Epidermal melanocyte (primary cell): ENCODE measurements at regions not wholly inside any gene's neighbourhood (a gene's known extent, or its start where the extent isn't known, plus 50 kb on each side); places are given as distances from the start of the nearest gene placed in this dataset.
"Not testable (repeated sequence)": the region's sequence is repeated elsewhere in the genome, so short reads cannot be mapped to it uniquely, and the experiment has no call there.

Source experiments
- DNase-seq: peaks from one replicate; pipeline ENCODE4 v3.0.0; 2011; ENCODE audit warnings: low spot score; ENCODE audit not compliant: insufficient read length

GRCh38 chr3:127520993-127521392 lies 69.5 kb downstream of the TPRA1 start:
- DNase-seq, result no peak

GRCh38 chr3:127518456-127519081 lies 72.0 kb downstream of the TPRA1 start:
- no peak for DNase-seq

GRCh38 chr3:127512256-127512655 lies 78.3 kb downstream of the TPRA1 start:
- DNase-seq, result no peak

DNA sequence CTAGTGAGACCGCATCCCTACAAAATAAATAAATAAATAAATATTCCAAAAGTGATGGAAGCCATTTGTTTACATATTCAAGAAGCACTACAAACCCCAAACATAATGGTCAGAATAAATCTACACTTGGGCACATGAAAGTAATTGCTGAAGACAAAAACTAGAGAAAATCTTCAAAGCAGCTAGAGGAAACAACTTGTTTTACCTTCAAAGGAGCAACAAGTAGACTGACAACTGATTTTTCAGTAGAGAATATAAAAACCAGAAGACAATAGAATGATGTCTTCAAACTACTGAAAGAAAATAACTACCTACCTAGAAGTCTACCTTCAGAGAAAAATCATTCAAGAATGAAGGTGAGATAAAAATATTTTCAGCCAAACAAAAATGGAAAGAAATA lies 89.4 kb downstream of the TPRA1 start:
- DNase-seq, result no peak

- DNase-seq, result no peak
Observed at GRCh38 chr3:127497676-127498075, 92.9 kb downstream of the TPRA1 start.

DNA sequence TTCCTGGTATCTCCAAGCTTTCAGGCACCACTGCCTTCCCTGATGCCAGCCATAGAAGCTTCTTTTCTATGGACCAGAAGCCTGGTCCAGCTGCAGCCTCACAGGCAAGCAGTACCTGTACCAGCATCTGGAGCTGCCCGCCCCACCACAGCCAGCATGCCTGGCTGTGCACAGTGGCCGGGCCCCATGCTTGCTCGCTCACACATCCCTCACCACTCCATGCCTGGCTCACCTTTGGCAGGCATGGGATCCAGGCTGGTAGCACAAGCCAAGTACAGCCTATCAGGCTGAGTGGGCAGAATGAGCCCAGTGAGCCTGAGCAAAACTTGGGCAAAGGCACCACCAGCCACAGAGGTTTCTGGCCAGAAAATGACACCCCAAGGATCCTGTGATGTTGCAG lies 93.4 kb downstream of the TPRA1 start:
- no peak for DNase-seq

GRCh38 chr3:127495821-127496655 lies 94.5 kb downstream of the TPRA1 start:
- DNase-seq, result no peak

DNA sequence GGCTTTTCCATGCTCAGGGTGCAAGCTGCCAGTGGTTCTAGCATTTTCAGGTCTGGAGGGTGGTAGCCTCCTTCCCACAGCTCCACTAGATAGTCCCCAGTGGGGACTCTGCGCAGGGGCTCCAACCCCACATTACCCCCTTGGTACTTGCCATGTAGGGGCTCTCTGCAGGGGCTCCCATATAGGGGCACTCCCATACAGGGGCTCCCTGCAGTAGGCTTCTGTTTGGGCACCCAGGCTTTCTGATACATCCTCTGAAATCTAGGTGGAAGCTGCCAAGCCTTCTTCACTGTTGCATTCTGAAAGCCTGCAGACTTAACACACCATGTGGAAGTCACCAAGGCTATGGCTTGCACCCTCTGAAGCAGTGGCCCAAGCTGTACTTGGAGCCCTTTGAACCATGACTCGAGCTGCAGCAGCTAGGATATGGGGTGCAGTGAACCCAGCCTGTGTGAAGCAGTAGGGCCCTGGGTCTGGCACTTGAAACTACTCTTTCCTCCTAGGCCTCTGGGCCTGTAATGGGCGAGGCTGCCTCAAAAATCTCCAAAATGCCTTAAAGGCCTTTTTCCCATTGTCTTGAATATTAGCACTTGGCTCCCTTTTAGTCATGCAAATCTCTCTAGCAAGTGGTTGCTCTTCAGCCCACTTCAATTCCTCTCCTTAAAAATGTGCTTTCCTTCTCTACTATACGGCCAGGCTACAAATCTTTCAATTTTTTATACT lies 96.4 kb downstream of the TPRA1 start:
- no peak for DNase-seq

- no peak for DNase-seq
Observed at GRCh38 chr3:127492426-127492825, 98.1 kb downstream of the TPRA1 start.

- DNase-seq, result no peak
Observed at GRCh38 chr3:127491909-127492308, 98.6 kb downstream of the TPRA1 start.

DNA sequence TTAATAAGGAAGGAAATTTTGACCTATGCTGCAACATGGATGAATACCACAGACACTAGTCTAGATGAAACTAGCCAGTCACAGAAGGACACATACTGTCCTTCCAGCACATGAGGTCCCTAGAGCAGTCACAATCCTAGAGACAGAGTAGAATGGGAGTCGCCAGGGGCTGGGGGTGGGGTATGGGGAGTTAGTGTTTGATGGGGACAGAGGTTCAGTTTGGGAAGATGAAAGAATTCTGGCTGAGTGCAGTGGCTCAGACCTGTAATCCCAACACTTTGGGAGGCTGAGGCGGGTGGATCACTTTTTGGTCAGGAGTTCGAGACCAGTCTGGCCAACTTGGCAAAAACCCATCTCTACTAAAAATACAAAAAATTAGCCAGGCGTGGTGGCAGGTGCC lies 99.2 kb downstream of the TPRA1 start:
- DNase-seq, result no peak

DNA sequence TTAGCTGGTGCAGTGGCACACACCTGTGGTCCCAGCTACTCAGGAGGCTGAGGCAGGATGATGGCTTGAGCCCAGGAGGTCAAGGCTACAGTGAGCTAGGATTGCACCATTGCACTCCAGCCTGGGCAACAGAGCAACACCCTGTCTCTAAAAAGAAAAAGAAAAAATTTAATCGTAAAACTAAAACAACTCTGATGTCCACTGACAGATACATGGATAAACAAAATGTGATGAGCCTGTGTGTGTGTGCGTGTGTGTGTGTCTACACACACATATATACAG lies 99.6 kb downstream of the TPRA1 start:
- not testable (repeated sequence) for DNase-seq

- no peak for DNase-seq
Observed at GRCh38 chr3:127490271-127491023, 100.1 kb downstream of the TPRA1 start.

- no peak for DNase-seq
Observed at GRCh38 chr3:127489357-127489756, 101.2 kb downstream of the TPRA1 start.

- no peak for DNase-seq
Observed at GRCh38 chr3:127488740-127489139, 101.8 kb downstream of the TPRA1 start.

DNA sequence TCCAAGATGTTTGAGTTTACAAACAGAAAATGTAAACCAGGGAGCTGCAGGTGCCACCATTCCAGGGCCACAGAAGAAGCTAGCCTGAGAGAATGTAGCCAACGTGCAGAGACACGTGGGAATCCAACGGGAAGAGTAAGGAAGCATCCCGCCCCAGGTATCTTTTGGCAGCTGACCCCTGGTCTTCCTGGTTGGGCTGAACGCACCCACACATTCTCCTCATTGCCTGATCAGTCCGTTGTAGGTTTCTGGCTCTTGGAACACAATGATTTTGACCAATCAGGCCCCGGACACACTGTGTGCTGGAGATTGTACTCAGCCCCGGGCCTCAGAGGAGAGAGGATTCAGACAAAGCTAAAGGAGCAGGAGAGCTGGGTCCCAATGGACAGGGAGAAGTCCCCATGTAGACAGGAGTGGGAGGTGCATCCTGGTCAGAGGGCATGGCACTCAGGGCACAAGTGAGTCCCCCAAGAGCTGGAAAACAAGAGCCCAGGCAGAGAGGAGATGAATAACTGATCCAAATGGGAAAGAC lies 102.3 kb downstream of the TPRA1 start:
- DNase-seq, result no peak

DNA sequence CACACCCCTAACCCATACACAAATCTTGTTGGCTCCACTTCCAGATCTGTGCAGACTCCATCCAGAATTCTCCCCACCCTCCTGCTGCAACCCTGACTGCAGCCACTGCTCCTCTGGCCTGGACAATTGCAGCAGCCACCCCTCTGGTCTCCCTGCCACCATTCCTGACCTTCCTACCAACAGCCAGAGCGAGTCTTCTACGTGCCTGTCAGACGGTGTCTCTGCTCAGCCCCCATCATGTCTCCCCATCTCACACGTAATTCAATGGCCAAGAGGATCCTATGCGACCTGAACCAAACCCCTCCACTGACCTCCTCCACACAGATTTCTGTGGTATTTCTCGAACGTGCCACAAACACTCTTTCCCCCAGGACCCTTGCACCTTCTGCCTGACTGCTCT lies 103.3 kb downstream of the TPRA1 start:
- no peak for DNase-seq

GRCh38 chr3:127486321-127486944 lies 104.1 kb downstream of the TPRA1 start:
- no peak for DNase-seq

DNA sequence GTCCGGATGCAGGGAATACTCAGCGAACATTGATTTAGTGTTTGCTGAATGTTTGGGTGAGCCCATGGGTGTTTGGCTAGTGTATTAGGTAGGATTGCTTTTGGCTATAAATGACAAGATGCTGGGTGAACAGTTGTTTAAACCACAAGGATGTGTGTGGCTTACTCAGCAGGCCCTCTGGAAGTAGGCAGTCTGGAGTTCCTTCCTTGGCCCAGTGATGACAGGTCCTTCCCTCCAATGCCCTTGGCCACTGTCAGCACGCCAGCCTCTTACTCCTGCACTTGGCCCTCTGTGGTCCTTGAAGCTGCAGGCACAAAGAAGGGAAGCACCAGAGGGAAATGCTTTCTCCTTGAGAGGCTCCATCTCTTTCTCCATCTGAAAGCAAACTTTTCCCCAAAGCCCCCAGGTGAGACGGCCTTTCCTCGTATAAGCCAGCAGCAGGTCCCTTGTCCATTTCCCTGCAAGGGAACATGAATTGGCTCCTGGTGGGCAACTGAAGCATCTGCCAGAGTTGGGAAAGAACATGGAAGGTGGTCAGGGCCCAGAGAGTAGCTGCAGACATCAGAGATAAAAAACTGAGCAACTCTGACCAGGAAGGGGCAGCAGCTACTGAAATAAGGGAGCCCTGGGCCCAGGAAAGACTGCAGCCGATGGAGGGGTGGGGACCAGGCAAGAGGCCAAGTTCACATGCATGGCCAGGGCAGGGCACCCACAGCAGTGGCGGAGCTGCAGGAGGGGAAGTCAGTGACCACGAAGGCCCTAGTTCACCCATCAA lies 105.0 kb downstream of the TPRA1 start:
- no peak for DNase-seq

DNA sequence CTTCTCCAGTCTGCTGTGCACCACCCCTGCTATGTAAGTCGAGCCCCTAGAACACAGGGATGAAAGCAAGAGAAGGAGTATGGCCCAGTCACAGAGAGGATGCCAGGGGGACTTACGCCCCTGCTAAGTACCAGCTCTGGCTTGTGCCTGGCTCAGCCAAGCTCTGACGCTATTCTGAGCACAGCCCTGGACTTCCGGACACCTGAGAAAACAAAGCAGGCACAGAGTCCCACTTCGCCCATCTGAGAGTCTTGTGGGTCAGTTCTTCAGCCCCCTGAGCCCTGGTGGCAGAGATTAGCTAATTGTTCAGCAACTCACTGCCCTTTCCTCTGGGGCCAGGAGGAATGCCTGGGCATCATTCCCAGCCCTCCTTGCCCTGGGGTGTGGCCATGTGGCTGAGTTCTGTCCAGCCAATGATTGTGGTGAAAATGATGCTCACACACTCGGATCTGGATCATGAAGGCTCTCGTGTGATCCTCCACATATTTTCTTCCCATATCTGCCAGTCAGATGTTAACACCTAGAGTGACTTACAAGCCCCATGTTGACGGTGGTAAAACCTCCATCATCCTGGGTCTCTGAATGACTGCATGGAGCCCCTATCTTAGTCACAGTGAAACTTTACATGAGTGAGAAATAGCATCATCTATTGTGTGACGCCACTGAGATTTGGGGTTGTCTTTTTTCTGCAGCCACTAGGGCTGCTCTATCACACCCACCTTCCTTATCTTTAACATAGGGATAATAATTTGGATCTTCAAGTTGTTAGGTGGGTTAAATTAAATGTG lies 105.7 kb downstream of the TPRA1 start:
- DNase-seq, result no peak
